SH-SY5Y (cell line): ENCODE measurements at regions not wholly inside any gene's neighbourhood (a gene's known extent, or its start where the extent isn't known, plus 50 kb on each side); places are given as distances from the start of the nearest gene placed in this dataset.

Experiments used
- GATA2 ChIP-seq: IDR thresholded peaks from 2 replicates; pipeline ENCODE4 v1.6.1; 2011; ENCODE audit warnings: mild to moderate bottlenecking, low read depth, low read length
- GATA3 ChIP-seq: IDR thresholded peaks from 2 replicates; pipeline ENCODE4 v1.6.1; 2011; ENCODE audit warnings: low read depth, mild to moderate bottlenecking, low read length, moderate library complexity

DNA sequence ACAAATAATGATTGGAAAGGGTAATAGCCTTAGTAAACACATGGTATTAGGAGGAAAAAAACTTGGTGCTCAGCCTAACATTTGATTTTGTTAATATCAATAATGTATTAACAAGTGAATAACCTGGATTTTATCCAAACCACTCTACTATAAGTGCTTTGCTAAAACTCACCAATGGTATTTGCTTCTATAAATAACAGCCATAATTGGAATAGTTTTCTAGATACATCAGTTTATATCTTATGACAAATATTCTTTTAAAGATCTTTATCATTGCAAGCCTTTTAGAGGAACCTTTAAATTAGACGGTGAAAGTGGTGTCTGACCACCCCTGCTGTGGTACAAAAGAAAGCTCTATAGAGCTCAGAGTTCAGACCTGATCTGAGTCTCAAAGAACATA, 123.9 kb downstream of the SHOX2 start:
- TF ChIP-seq GATA2 (no peak), GATA3 (no peak)
